ENCODE measurements at regions not wholly inside any gene's neighbourhood (a gene's known extent, or its start where the extent isn't known, plus 50 kb on each side); places are given as distances from the start of the nearest gene placed in this dataset.

GRCh38 chr5:125034331-125034730, 287.9 kb upstream of the ZNF608 start:
- DNase-seq (ENCODE audit: low read depth in 4 of 4, low spot score in 2 of 4): no peak

GRCh38 chr5:125036494-125036893, 290.1 kb upstream of the ZNF608 start:
- DNase-seq (ENCODE audit: low read depth in 4 of 4, low spot score in 2 of 4): no peak

- DNase-seq (ENCODE audit: low read depth in 4 of 4, low spot score in 2 of 4): no peak
Measured at GRCh38 chr5:125037020-125037419, 290.6 kb upstream of the ZNF608 start.

- DNase-seq (ENCODE audit: low read depth in 4 of 4, low spot score in 2 of 4): no peak
Measured at GRCh38 chr5:125037530-125037929, 291.1 kb upstream of the ZNF608 start.

- DNase-seq (ENCODE audit: low read depth in 4 of 4, low spot score in 2 of 4): no peak
Measured at GRCh38 chr5:125038477-125038876, 292.0 kb upstream of the ZNF608 start.

- no peak for DNase-seq (ENCODE audit: low read depth in 4 of 4, low spot score in 2 of 4)
Measured at GRCh38 chr5:125041798-125042197, 295.4 kb upstream of the ZNF608 start.

- no peak for DNase-seq (ENCODE audit: low read depth in 4 of 4, low spot score in 2 of 4)
Measured at GRCh38 chr5:125042261-125042890, 295.9 kb upstream of the ZNF608 start.

GRCh38 chr5:125043781-125044391, 297.4 kb upstream of the ZNF608 start:
- no peak for DNase-seq (ENCODE audit: low read depth in 4 of 4, low spot score in 2 of 4)

- no peak for DNase-seq (ENCODE audit: low read depth in 4 of 4, low spot score in 2 of 4)
Measured at GRCh38 chr5:125044491-125045282, 298.2 kb upstream of the ZNF608 start.

- DNase-seq (ENCODE audit: low read depth in 4 of 4, low spot score in 2 of 4): no peak
Measured at GRCh38 chr5:125045646-125046045, 299.2 kb upstream of the ZNF608 start.

GRCh38 chr5:125046838-125047237, 300.4 kb upstream of the ZNF608 start:
- no peak for DNase-seq (ENCODE audit: low read depth in 4 of 4, low spot score in 2 of 4)

- no peak for DNase-seq (ENCODE audit: low read depth in 4 of 4, low spot score in 2 of 4)
Measured at GRCh38 chr5:125047871-125048270, 301.4 kb upstream of the ZNF608 start.

- no peak for DNase-seq (ENCODE audit: low read depth in 4 of 4, low spot score in 2 of 4)
Measured at GRCh38 chr5:125049721-125050702, 303.6 kb upstream of the ZNF608 start.

GRCh38 chr5:125050926-125051325, 304.5 kb upstream of the ZNF608 start:
- no peak for DNase-seq (ENCODE audit: low read depth in 4 of 4, low spot score in 2 of 4)

- no peak for DNase-seq (ENCODE audit: low read depth in 4 of 4, low spot score in 2 of 4)
Measured at GRCh38 chr5:125052584-125052983, 306.1 kb upstream of the ZNF608 start.

- no peak for DNase-seq (ENCODE audit: low read depth in 4 of 4, low spot score in 2 of 4)
Measured at GRCh38 chr5:125053179-125053578, 306.7 kb upstream of the ZNF608 start.

- no peak for DNase-seq (ENCODE audit: low read depth in 4 of 4, low spot score in 2 of 4)
Measured at GRCh38 chr5:125054146-125054545, 307.7 kb upstream of the ZNF608 start.

GRCh38 chr5:125056671-125057485, 310.4 kb upstream of the ZNF608 start:
- DNase-seq (ENCODE audit: low read depth in 4 of 4, low spot score in 2 of 4): no peak

- no peak for DNase-seq (ENCODE audit: low read depth in 4 of 4, low spot score in 2 of 4)
Measured at GRCh38 chr5:125057912-125058826, 311.7 kb upstream of the ZNF608 start.
